ENCODE measurements at regions not wholly inside any gene's neighbourhood (a gene's known extent, or its start where the extent isn't known, plus 50 kb on each side); places are given as distances from the start of the nearest gene placed in this dataset.

GRCh38 chr13:63605962-63606361 lies 2190.3 kb upstream of the PCDH20 start:
- dilution Hi-C loops (cut with HindIII; ENCODE audit: low sequenced_read_pairs, unreplicated experiment), result no loop called here
- TF ChIP-seq ELK1 (IDR thresholded peaks at IDR 0.05; ENCODE audit: borderline replicate concordance, low read depth, low read length), result no peak
- no peak for TF ChIP-seq CTCF (conservative IDR thresholded peaks at IDR 0.05; ENCODE audit: low read depth, low read length)
- TF ChIP-seq RAD21 (IDR thresholded peaks at IDR 0.05; ENCODE audit: low read length), result no peak
- TF ChIP-seq MXI1 (IDR thresholded peaks at IDR 0.05; ENCODE audit: borderline replicate concordance, low read depth, low read length), result no peak
- no peak for TF ChIP-seq MAZ (IDR thresholded peaks at IDR 0.05; ENCODE audit: borderline replicate concordance, low read depth, low read length)
- TF ChIP-seq BHLHE40 (IDR thresholded peaks at IDR 0.05; ENCODE audit: low read depth, low read length), result no peak
- TF ChIP-seq NFE2L2 (IDR thresholded peaks at IDR 0.05; ENCODE audit: low read depth, low read length), result no peak
- no peak for TF ChIP-seq POLR2A (IDR thresholded peaks at IDR 0.05; ENCODE audit: low read depth, low read length)
- no peak for TF ChIP-seq CEBPB (IDR thresholded peaks at IDR 0.05; ENCODE audit: low read depth, low read length)
- TF ChIP-seq MAFK (IDR thresholded peaks at IDR 0.05; ENCODE audit: low read depth, low read length), result no peak
- TF ChIP-seq, protein P1, sequence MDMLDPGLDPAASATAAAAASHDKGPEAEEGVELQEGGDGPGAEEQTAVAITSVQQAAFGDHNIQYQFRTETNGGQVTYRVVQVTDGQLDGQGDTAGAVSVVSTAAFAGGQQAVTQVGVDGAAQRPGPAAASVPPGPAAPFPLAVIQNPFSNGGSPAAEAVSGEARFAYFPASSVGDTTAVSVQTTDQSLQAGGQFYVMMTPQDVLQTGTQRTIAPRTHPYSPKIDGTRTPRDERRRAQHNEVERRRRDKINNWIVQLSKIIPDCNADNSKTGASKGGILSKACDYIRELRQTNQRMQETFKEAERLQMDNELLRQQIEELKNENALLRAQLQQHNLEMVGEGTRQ (IDR thresholded peaks at IDR 0.05; ENCODE audit: low read depth, low read length), result no peak
- TF ChIP-seq RFX5 (IDR thresholded peaks at IDR 0.05; ENCODE audit: low read depth, low read length), result no peak
- TF ChIP-seq SMC3 (IDR thresholded peaks at IDR 0.05; ENCODE audit: low read depth, low read length), result no peak
- TF ChIP-seq RCOR1 (IDR thresholded peaks at IDR 0.05; ENCODE audit: insufficient replicate concordance, low read length), result no peak
- Histone ChIP-seq H2AK5ac (ENCODE audit: low read depth, low read length) (no peak overlapping the region), H3K9ac (ENCODE audit: low read depth, low read length) (no peak overlapping the region), H2BK120ac (ENCODE audit: low read depth, low read length) (0 out of 2 replicates have a peak overlapping the region, but pooled peaks have one; percentile 19), H2AK9ac (replicated peaks; ENCODE audit: low read depth, low read length, poor library complexity) (no peak overlapping the region), H3K9me1 (ENCODE audit: insufficient read depth, low read length) (no peaks in the 10 kb centered on the region), H3K36me3 (ENCODE audit: control insufficient read depth, insufficient read depth, low read length) (no peaks in the 10 kb centered on the region), H2BK5ac (ENCODE audit: low read depth, low read length, poor library complexity, severe bottlenecking) (no peak overlapping the region), H3K4ac (ENCODE audit: low read depth, low read length) (no peak overlapping the region), H3K4me2 (ENCODE audit: low read depth, low read length) (no peak overlapping the region), H4K91ac (ENCODE audit: insufficient read depth, low read depth, low read length) (no peak overlapping the region), H3K4me3 (ENCODE audit: insufficient read depth, low read depth, low read length) (no peak overlapping the region), H3K56ac (ENCODE audit: extremely low read depth, insufficient read depth, low read length) (no peak overlapping the region), H3K23ac (ENCODE audit: low read depth, low read length) (no peak overlapping the region), H3K9me3 (ENCODE audit: control insufficient read depth, insufficient read depth, low read length) (peaks cover 7% of the 10 kb centered on the region), H3K18ac (ENCODE audit: low read depth, low read length) (no peak overlapping the region), H3K27me3 (ENCODE audit: control insufficient read depth, insufficient read depth, low read length) (no peaks in the 10 kb centered on the region), H4K20me1 (ENCODE audit: insufficient read depth, low read length) (no peaks in the 10 kb centered on the region), H2AFZ (replicated peaks; ENCODE audit: low read length, poor library complexity) (no peak overlapping the region), H3K79me1 (ENCODE audit: low read depth in 1 of 2, low read length in 2 of 2) (no peaks in the 10 kb centered on the region), H4K8ac (ENCODE audit: low read depth in 2 of 2, low read length in 2 of 2) (no peak overlapping the region), H3K14ac (replicated peaks; ENCODE audit: low read depth, low read length) (peak overlapping the region; percentile 37; the same call in 1 of the 2 replicates), H2BK20ac (ENCODE audit: low read depth, low read length) (no peak overlapping the region; the same call in 1 of the 2 replicates), H4K5ac (ENCODE audit: low read depth, low read length) (no peak overlapping the region), H2BK15ac (ENCODE audit: low read depth, low read length) (no peak overlapping the region), H3K27ac (ENCODE audit: insufficient read depth, low read length) (no peak overlapping the region), H3K4me1 (ENCODE audit: control insufficient read depth, insufficient read depth, low read length) (0 out of 2 replicates have a peak, but pooled peaks cover 2% of the 10 kb centered on the region)
- no TSS peak for BruUV-seq (replicated peaks)
- DNase-seq (peak; percentile 55), ATAC-seq (ENCODE audit: low read depth) (peak; percentile 72)
- POLR2A ChIA-PET (ENCODE audit: unreplicated experiment), result no interaction called here
- intact Hi-C loops (cut with micrococcal nuclease), result no loop called here
- CTCF ChIA-PET, result no interaction called here
- in situ Hi-C loops (cut with MboI; ENCODE audit: low sequenced_read_pairs), result no loop called here
